G401.6 (cell line): ENCODE measurements at regions not wholly inside any gene's neighbourhood (a gene's known extent, or its start where the extent isn't known, plus 50 kb on each side); places are given as distances from the start of the nearest gene placed in this dataset.
"Not testable (repeated sequence)": the region's sequence is repeated elsewhere in the genome, so short reads cannot be mapped to it uniquely, and the experiment has no call there.

ENCODE experiments used
- FAIRE-seq: peaks from 2 replicates; lab custom pipeline; 2012; peaks lifted over from hg19 to GRCh38; lab: Jason Lieb, UNC

DNA sequence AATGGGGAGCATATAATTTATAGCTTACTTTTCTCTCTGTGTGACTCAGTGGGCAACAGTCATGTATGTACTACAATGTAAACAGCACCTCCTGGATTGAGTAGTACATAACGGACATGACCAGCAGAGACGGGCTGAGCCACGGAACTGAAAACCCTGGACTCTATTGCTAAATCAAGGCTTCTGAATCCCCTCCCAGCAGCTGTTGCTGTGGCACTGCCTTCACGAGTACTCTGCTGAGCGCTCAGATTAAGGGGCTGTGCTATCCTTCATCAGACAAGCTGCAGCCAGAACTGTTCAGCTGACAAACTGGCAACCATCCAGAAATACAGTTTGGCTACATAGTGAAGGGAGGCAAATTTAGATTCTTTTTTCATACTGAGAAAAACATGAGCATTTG is 131.3 kb upstream of the CCDC180 start:
- no peak for FAIRE-seq

DNA sequence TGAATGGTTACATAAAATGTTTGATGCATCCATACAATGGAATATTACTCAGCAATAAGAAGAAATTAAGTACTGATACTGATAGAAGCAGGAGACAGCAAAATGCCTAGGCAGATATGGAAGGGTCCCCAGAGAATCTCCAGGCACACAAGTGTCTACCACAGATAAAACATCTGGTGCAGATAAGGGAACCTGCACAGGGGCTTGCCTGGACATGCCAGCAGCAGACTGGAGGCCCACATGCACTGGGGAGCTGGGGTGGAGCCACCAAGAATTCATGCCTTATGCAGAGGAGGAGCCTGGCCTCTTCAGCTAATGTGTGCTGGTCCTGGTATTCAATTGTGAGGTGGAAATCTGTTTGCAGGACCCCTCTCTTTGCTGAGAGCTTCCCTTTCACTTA is 129.2 kb upstream of the CTSV start:
- FAIRE-seq = not testable (repeated sequence)

DNA sequence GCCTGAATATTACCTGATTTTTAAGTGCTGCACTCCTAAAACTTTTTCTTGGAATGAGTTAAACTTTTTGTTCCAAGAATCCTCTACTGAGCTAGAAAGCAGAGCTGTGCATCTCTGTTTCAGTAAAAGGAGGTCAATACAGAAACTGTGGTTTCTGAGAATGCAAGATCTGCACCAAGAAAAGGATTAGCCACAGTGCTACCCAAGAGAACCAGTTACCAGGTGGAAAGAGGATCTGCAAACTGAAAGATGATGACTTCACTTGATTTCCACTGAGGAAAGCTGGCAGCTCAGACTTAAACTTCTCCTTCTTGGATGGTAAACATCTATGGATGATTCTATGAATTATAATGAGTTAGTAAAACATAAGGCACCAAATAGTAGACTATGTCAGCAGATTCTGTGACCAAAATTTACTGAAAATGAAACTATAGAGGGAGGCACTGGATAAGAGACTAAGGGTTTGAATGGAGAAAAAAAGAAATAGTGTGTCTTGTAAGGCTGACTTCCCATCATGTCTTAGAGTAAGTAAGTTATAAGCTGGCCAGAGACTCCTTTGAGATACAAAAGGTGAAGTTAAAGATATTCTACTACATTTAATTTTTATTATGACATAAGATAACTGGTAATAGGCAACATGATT is 127.7 kb upstream of the CTSV start:
- not testable (repeated sequence) for FAIRE-seq

DNA sequence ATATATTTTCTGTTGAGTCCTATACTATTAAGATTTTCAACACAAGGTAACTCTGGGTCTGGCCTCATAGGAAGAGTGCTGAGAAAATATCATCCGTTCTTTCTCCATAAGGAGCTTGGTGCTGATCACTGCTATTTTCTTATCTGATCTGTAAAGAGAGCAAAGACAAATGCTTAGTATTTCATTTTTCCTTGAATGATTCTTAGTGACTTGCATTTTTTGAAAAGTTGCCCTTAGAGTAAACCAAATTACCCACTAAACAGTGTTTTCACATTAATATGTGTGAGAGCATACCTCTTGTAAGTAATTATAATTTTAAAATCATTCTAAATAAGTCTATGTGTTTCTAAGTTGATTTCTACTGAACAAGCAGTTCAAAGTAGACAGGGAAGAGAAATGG is 121.3 kb upstream of the CTSV start:
- no peak for FAIRE-seq

DNA sequence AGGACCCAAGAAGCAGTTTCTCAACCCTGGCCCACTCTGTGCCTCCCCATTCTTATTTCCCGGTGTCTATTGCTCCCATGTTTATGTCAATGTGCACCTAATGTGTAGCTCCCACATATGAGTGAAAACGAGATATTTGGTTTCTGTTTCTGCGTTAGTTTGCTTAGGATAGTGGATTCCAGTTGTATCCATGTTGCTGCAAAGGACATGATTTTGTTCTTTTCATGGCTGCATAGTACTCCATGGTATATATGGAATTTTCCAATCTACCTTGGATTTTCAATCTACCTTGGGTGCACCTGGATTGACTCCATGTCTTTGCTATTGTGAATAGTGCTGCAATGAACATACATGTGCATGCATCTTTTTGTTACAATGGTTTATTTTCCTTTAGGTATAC is 119.8 kb upstream of the CTSV start:
- FAIRE-seq = not testable (repeated sequence)

DNA sequence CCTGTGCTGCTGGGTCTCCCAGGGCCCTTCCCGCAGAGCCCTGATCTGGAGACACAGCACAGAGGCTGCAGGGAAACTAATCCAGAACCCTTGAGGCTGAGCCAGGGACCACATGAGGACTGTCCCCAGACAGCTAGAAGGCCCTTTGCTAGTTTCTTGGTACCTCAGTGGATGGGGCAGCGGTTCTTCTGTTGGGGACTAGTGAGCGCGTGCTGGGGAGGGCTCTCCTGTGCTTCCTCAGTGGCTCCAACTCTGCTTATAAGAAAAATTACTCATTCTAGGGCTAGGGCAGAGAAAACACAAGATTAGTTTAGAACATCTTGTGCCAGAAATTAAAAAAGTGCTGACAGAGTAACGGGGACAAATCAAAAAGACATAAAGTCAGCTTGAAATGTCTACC is 116.5 kb upstream of the CTSV start:
- FAIRE-seq = not testable (repeated sequence)

DNA sequence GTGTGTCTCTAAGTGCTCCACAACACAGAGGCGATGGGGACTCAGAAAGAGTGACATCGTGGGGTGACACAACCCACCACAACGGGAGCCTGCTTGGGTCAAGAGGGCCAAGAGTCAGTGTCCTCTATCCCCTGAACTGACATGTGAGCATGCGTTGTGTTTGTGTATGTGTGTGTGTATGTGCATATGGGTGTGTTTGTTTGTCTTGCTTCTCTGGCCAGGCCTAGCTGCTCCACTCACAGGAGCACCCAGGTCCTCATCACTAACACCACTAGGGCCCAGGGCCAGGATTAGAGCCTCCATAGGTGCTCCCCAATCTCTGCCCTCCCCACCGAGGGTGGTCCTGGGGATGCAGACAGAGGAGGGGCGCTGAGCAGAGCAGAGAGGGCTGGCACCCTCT is 115.0 kb upstream of the CTSV start:
- FAIRE-seq = no peak

DNA sequence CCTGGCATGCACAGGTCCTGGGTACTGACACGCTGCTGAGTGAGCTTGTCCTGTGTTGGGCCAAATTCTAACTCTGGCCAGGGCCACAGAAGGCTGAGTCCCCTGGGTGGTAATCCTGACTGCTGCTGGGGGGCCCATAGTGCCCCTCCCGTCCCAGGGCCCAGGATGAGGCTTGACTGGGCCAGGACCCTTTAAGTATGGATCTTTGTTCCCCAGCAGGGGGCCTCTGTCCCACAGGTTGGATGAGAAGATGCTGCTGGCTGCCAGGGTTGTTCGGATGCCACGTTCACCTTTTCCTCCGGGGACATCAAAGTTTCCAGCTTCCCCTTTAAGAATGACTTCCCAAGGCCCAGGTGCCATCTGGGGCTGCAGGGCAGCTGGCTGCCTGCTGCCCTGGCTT is 114.2 kb upstream of the CTSV start:
- not testable (repeated sequence) for FAIRE-seq

DNA sequence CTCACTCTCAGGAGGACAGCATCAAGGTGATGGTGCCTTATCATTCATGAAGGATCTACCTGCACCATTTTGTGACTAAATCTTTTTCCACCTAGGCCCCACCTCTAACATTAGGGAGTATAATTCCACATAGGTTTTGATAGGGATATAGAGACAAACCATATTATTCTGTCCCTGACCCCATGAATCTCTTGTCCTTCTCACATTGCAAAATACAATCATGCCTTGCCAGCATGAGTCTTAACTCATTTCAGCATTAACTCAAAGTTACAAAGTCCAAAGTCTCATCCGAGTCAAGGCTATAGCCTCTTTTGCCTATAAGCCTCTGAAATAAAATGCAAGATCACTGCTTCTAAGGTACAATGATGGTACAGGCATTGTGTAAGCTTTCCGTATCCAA is 111.5 kb upstream of the CTSV start:
- not testable (repeated sequence) for FAIRE-seq

DNA sequence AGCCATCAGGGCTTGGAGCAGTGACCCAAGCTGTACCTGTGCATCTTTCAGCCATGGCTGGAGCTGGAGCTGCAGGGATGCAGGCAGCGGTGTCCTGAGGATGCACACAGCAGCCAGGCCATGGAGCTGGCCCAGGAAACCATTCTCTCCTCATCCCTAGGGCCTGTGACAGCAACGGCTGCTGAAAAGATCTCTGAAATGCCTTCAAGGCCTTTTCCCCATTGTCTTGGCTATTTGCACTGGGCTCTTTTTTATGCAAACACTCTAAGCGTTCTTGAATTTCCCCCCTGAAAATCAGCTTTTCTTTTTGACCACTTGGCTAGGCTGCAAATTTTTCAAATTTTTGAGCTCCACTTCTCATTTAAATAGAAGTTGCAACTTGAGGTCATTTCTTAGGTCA is 109.5 kb upstream of the CTSV start:
- not testable (repeated sequence) for FAIRE-seq

DNA sequence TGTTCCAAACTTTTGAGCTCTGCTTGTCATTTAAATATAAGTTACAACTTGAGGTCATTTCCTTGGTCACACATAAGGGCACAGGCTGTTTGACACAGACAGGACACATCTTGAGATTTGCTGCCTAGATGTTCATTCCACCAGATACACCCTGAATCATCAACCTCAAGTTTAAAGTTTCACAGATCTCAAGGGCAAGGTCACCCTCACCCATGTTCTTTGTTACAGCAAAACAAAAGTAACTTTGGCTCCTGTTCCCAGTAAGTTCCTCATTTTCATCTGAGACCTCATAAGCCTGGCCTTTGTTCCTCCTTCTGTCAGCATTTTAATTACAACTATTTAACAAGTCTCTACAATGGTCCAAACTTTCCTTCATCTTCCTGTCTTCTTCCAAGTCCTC is 106.7 kb upstream of the CTSV start:
- FAIRE-seq = not testable (repeated sequence)

DNA sequence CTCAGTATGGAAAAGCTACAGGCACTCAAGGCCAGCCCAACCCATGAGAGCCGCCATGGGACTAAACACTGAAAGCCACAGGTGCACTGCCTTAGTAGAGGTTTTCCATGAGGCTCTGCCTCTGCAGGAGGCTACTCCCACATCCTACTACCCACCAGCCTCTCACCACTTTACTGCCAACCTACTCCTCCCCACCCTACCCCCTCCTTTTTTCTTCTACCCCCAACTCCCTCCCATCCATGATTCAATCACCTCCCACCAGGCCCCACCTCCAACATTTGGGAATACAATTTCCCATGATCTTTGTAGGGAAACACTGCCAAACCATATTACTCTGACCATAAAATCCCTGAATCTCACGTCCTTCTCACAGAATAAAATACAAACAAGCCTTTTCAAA is 101.6 kb upstream of the CTSV start:
- no peak for FAIRE-seq

DNA sequence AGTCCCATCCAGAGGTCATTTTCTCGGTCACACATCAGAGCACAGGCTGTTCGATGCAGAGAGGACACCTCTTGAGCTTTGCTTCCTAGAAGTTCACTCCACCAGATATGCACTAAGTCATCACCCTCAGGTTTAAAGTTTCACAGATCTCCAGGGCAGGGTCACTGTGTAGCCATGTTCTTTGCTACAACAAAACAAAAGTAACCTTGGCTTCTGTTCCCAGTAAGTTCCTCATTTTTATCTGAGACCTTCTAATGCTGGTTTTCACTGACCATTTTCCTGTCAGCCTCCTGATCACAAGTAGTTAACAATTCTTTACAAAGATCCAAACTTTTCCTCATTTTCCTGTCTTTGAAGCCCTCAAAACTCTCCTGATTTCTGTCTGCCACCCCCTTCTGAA is 97.5 kb upstream of the CTSV start:
- FAIRE-seq = no peak

DNA sequence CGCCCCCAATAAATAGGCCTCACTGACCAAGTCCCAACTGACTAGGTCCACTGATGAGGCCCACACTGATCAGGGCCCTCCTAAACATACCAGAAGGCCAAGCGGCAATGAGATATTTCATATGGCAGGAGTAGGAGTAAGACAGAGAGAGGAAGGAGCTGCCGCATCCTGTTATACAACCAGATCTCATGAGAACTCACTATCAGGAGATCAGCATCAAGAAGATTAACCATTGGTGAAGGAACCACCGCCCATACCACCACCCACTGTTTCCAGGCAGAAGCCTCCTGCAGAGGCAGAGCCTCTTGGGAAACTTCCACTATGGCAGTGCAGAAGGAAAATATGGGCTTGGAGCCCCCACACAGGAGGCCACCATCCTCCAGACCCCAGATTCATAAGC is 95.0 kb upstream of the CTSV start:
- FAIRE-seq = not testable (repeated sequence)

DNA sequence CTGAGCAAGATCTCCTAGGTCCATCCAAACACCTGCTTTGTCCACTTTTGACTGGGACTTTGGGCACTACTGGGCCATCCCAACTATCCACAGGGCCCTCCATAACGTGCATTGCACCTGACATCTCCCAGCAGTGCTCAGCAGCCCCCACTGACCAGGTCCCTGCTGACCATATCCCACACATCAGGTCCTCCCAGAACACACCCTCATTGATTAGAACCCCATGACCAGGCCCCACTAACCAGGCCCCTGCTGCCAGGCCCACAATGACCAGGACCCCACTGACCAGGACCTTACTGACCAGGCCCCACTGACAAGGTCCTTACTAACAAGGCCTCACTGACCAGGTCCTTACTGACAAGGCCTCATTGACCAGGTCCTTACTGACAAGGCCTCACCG is 93.9 kb upstream of the CTSV start:
- FAIRE-seq = no peak

DNA sequence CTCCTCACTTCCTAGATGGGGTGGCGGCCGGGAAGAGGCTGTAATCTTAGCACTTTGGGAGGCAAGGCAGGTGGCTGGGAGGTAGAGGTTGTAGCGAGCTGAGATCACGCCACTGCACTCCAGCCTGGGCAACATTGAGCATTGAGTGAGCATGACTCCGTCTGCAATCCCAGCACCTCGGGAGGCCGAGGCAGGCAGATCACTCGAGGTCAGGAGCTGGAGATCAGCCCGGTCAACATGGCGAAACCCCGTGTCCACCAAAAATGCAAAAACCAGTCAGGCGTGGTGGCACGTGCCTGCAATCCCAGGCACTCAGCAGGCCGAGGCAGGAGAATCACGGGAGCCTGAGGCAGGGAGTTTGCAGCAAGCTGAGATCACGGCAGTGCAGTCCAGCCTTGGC is 91.9 kb upstream of the CTSV start:
- not testable (repeated sequence) for FAIRE-seq

DNA sequence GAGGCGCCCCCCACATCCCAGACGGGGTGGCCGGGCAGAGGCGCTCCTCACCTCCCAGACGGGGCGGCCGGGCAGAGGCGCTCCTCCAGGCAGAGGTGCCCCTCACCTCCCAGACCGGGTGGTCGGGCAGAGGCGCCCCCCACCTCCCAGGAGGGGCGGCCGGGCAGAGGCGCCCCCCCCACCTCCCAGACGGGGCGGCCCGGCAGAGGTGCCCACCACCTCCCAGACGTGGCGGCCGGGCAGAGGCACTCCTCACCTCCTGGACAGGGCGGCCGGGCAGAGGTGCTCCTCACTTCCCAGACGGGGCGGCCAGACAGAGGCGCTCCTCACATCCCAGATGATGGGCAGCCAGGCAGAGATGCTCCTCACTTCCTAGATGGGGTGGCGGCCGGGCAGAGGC is 91.4 kb upstream of the CTSV start:
- FAIRE-seq = not testable (repeated sequence)

DNA sequence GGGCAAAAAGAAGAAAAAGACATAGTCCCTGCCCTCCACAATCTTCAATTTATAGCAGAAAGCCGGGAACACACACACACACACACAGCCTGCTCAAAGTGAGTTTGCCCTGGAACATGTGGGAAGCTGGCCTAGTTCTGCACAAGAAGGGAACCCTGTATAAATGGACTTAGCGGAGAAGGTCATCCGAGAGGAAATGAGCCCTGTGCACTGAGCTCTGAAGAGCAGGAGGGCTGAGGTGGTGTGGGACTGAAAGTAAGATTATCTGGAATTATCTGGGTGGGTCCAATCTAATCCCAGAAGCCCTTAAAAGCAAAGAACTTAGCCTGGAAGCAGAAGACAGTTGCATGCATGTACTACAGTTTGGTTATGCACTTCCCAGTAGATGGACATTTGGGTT is 90.0 kb upstream of the CTSV start:
- no peak for FAIRE-seq

DNA sequence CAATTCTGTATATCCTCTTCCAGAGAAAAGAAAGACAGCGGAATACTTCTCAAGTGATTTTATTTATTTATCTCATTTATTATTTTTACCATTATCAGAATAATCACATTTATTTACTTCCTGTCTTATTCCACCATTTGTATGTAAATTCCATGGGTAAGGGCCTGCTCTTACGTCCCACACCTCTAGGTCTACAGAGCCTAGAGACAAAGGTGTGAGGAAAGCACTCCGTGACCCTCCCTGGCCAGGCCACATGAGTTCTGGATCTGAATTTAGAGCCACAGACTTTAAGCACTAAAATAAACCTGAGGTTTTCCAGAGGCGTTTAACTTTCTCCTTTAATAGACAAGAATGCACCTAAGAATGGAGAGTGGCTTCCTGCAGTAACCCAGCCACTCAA is 85.3 kb upstream of the CTSV start:
- FAIRE-seq = no peak

DNA sequence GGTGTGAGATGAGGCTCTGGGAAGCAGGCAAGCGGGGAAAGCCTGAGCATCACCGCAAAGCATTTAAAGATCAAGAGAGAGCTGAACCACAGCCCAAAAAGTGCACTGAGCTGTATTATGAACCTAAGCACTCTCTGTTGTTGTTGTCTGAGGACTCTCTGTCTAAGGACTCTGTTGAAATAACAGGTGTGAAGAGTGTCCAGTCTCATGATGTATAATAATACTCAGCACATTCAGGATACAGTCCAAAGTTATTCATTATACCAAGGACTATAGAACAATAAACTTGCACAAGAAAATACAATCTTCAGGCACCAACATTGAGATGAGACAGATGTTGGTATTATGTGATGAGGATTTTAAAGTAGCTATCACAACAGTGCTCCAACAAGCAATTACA is 71.8 kb upstream of the CTSV start:
- no peak for FAIRE-seq

DNA sequence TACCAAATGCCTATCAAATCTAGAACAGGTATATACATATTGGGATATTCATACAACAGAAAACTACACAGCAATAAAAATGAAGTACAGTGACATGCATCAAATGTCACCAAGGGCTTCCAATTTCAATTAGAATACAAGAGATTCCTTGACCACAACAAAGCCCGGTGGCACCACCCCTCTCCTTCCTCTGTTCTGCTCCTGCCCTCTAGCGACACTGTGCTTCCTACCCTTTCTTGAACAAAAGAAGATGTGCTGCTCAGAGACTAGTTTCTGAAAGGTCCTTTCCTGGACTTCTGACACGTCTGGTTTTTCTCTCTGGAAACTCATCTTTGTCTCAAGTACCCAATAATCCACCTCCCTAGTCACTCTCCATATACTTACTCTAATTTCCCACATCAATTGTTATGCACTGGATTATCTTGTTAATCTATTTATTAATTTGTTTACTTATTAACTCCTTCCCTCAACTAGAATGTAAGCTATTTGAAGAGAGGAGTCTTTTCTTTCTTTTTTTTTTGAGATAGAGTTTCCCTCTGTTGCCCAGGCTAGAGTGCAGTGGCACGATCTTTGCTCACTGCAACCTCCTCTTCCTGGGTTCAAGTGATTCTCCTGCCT is 70.4 kb upstream of the CTSV start:
- peak; percentile 82 for FAIRE-seq

DNA sequence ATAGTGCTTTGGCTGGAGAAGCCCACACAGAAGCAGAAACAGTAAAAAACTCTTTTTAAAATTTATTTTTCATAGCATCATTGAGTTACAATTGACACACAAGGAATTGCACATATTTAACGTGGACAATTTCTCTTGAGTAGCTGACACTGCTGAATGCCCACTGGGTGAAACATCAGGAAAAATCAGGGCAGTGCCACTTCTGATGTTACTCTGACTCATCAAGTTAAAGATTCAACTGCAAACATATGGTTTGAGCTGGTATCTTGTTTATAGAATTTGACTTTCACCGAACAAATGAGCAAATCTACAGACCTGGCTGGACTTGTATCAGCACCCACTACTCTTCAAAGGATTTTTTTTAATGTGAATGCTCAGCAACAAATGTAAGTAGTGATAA is 66.3 kb upstream of the CTSV start:
- FAIRE-seq = not testable (repeated sequence)

DNA sequence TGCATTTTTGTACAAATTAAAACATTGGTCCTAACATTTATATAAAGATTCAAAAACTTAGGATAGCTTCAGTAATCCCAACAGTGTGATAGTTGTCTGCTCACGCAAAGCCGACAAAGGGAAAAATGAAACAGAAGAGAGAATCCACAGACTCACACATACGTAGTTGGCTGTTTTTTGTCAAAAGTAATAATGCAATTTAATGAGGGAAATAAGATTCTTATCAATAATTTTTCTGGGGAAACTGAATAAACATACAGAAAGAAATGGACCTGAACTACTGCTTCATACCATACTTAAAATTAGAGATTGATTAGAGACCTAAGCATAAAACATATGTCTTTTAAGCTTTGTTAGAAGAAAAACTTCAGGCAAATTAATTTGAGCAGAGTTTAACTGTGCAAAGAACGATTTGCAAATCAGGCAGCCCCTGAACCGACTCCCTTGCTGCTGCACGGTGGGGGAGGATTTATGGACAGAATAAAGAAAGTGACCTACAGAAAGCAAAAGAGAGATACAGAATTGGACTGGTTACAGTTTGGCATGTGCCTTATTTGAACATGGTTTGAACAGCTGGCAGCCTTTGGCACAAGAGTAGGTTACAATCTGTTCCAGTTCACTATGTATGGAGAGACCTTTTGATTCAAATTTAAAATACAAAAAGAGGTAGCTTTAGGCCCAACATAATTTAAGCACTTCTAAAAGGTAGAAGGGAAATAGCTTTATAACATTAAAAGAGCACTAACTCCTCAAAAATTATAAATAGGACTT is 64.9 kb upstream of the CTSV start:
- FAIRE-seq = not testable (repeated sequence)

DNA sequence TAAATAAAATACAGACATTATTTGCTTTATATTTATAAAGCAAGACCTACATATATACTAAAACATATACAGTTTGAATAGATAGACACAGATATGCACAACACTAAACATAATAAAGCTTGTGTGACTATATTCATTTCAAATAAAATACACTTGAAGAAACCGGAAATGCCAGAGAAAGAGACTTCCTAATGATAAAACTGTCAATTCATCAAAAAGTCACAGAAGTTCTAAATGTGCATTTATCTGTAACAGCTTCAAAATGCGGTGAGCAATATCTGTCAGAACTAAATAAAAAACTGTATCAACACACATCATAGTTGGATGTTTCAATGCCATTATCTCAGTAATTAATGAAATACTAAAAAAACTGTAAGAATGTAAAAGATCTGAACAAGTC is 60.6 kb upstream of the CTSV start:
- peak; percentile 55 for FAIRE-seq
